Mammary epithelial cell (primary cell): ENCODE measurements at regions not wholly inside any gene's neighbourhood (a gene's known extent, or its start where the extent isn't known, plus 50 kb on each side); places are given as distances from the start of the nearest gene placed in this dataset.

Source experiments
- EZH2 ChIP-seq: IDR thresholded peaks from 2 replicates; pipeline ENCODE4 v1.6.1; 2012; ENCODE audit warnings: low read length, inconsistent platforms, borderline replicate concordance
- TF ChIP-seq, protein P1 (sequence below), 2 donors: IDR thresholded peaks in 1 of 2; conservative IDR thresholded peaks in 1 of 2; 2 replicates each; pipeline ENCODE4 v1.5.1; 2011 to 2012; ENCODE audit warnings: inconsistent platforms in 2 of 2, low read length in 2 of 2, mild to moderate bottlenecking in 2 of 2, control low read depth in 1 of 2, low read depth in 1 of 2; ENCODE audit not compliant: insufficient read depth in 1 of 2; ENCODE audit errors: extremely low read depth in 1 of 2

DNA sequence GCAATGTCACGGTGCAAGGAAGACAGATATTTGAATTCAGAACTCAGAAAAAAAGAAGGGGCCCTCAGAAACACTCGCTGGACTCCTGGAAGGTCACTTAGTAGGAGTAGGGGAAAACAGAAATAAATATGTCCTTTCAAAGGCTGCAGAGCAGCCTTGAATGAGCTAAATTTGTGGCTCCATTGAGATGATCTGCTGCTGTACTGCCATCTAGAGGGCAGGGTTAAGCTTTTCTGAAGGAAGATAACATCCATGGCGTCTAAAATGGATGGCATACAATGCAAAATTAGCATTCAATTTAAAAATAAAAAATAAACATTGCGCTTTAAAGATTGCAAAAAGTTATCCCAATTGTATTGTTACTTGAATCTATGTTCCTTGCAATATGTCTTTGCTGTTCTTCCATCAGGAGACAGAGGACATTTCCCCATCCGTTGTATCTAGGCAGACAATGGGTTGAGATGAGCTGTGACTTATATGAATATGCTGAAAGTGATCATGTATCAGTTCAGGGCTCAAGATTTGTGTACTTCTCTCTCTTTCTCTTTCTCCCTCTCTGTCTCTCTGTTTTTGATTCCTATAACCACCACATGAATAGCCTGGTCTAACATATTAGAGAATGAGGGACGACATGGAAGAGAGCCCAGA is 642.2 kb downstream of the SH2D4B start:
- TF ChIP-seq, protein P1, sequence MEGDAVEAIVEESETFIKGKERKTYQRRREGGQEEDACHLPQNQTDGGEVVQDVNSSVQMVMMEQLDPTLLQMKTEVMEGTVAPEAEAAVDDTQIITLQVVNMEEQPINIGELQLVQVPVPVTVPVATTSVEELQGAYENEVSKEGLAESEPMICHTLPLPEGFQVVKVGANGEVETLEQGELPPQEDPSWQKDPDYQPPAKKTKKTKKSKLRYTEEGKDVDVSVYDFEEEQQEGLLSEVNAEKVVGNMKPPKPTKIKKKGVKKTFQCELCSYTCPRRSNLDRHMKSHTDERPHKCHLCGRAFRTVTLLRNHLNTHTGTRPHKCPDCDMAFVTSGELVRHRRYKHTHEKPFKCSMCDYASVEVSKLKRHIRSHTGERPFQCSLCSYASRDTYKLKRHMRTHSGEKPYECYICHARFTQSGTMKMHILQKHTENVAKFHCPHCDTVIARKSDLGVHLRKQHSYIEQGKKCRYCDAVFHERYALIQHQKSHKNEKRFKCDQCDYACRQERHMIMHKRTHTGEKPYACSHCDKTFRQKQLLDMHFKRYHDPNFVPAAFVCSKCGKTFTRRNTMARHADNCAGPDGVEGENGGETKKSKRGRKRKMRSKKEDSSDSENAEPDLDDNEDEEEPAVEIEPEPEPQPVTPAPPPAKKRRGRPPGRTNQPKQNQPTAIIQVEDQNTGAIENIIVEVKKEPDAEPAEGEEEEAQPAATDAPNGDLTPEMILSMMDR (conservative IDR thresholded peaks at IDR 0.05 in 1 of 2, IDR thresholded peaks at IDR 0.05 in 1 of 2; ENCODE audit: extremely low read depth in 1 of 2, insufficient read depth in 1 of 2, low read depth in 1 of 2, low read length in 2 of 2) = peak; percentile 38 to 50
- no peak for TF ChIP-seq EZH2
